SK-N-SH (cell line): ENCODE measurements at regions not wholly inside any gene's neighbourhood (a gene's known extent, or its start where the extent isn't known, plus 50 kb on each side); places are given as distances from the start of the nearest gene placed in this dataset.

Experiments used
- CTCF ChIA-PET: fragments of 300-600, 350-600 bp; formaldehyde crosslinking; extraction: SDS; loops from one replicate; lab custom pipeline; 2021; lab: Yijun Ruan, JAX
- POLR2A ChIA-PET: fragments of 350-600 bp; sonication (Branson Sonifier 250); formaldehyde crosslinking; extraction: SDS; loops from one replicate; lab custom pipeline; 2020; ENCODE audit warnings: antibody characterized with exemption, inconsistent platforms; lab: Yijun Ruan, JAX
- DNase-seq: peaks from one replicate; pipeline ENCODE4 v3.0.0; 2012
- H2AFZ ChIP-seq: fragments of 200-600 bp; sonication (generic); 2 replicates; pipeline ENCODE4 v1.8.1; 2016; ENCODE audit warnings: antibody characterized with exemption, mild to moderate bottlenecking, low read depth
- H3F3A ChIP-seq: fragments of 200-600 bp; sonication (generic); replicated peaks from 2 replicates; pipeline ENCODE3; 2016; ENCODE audit warnings: antibody characterized with exemption, mild to moderate bottlenecking; ENCODE audit not compliant: insufficient read depth
- H3K27ac ChIP-seq, 2 experiments: fragments of 200-500 bp in 1 of 2; fragments of 200-600 bp in 1 of 2; sonication (Bioruptor generic) in 1 of 2; sonication (generic), shearing (Covaris generic) in 1 of 2; 2 replicates each; pipeline versions ENCODE4 v1.5.1 to v1.6.1; 2014 to 2016; ENCODE audit warnings: low read depth in 2 of 2, inconsistent platforms in 1 of 2, low read length in 1 of 2, mild to moderate bottlenecking in 1 of 2, mixed read lengths in 1 of 2
- H3K27me3 ChIP-seq: fragments of 200-600 bp; sonication (generic), shearing (Covaris generic); 2 replicates; pipeline ENCODE4 v1.6.1; 2016; ENCODE audit warnings: mixed run types; ENCODE audit not compliant: insufficient read depth
- H3K36me3 ChIP-seq, 2 experiments: fragments of 200-500 bp in 1 of 2; fragments of 200-600 bp in 1 of 2; sonication (Bioruptor generic) in 1 of 2; sonication (generic) in 1 of 2; replicated peaks in 1 of 2; 2 replicates each; pipeline versions ENCODE3 to v1.5.1; 2014 to 2016; ENCODE audit warnings: low read length in 1 of 2, mild to moderate bottlenecking in 1 of 2; ENCODE audit not compliant: insufficient read depth in 2 of 2, control insufficient read depth in 1 of 2
- H3K4me1 ChIP-seq, 2 experiments: fragments of 200-500 bp in 1 of 2; fragments of 200-600 bp in 1 of 2; sonication (Bioruptor generic) in 1 of 2; sonication (generic), shearing (Covaris generic) in 1 of 2; 2 replicates each; pipeline versions ENCODE4 v1.5.1 to v1.6.1; 2014 to 2016; ENCODE audit warnings: low read depth in 1 of 2, low read length in 1 of 2, mixed run types in 1 of 2; ENCODE audit not compliant: insufficient read depth in 2 of 2, control insufficient read depth in 1 of 2
- H3K4me2 ChIP-seq: fragments of 200-600 bp; sonication (generic), shearing (Covaris generic); 2 replicates; pipeline ENCODE4 v1.6.1; 2017; ENCODE audit warnings: mixed run types
- H3K4me3 ChIP-seq, 2 experiments: fragments of 200-500 bp in 1 of 2; fragments of 200-600 bp in 1 of 2; sonication (Bioruptor generic) in 1 of 2; sonication (generic), shearing (Covaris generic) in 1 of 2; 2 replicates each; pipeline versions ENCODE4 v1.5.1 to v1.8.1; 2014 to 2016; ENCODE audit warnings: low read depth in 2 of 2, inconsistent platforms in 1 of 2, low read length in 1 of 2, mild to moderate bottlenecking in 1 of 2, mixed read lengths in 1 of 2, moderate library complexity in 1 of 2
- H3K79me2 ChIP-seq: fragments of 200-600 bp; sonication (generic); 2 replicates; pipeline ENCODE4 v1.8.1; 2017; ENCODE audit warnings: mild to moderate bottlenecking; ENCODE audit not compliant: insufficient read depth
- H3K9ac ChIP-seq: fragments of 200-600 bp; sonication (generic); 2 replicates; pipeline ENCODE4 v1.6.1; 2017; ENCODE audit warnings: mixed run types
- H3K9me2 ChIP-seq: fragments of 200-600 bp; sonication (generic); 2 replicates; pipeline ENCODE4 v1.6.1; 2017; ENCODE audit warnings: mixed run types
- H3K9me3 ChIP-seq: fragments of 200-600 bp; sonication (generic); 2 replicates; pipeline ENCODE4 v1.6.1; 2017; ENCODE audit warnings: mixed run types, mild to moderate bottlenecking, moderate library complexity
- H4K20me1 ChIP-seq: fragments of 200-600 bp; sonication (generic); 2 replicates; pipeline ENCODE4 v1.6.1; 2017; ENCODE audit warnings: mild to moderate bottlenecking, mixed run types; ENCODE audit not compliant: insufficient read depth
- CHD2 ChIP-seq: fragments of 150-350 bp; IDR thresholded peaks from 2 replicates; pipeline ENCODE4 v1.6.1; 2018; ENCODE audit warnings: low read length; ENCODE audit not compliant: partially characterized antibody
- CTCF ChIP-seq: fragments of 200-600 bp; sonication (generic); IDR thresholded peaks from 2 replicates; pipeline ENCODE4 v1.6.1; 2017; ENCODE audit warnings: antibody characterized with exemption, mild to moderate bottlenecking, moderate library complexity
- EZH2phosphoT487 ChIP-seq: fragments of 200-600 bp; sonication (generic); IDR thresholded peaks from 2 replicates; pipeline ENCODE4 v1.6.1; 2017; ENCODE audit warnings: low read depth, mixed run types, mild to moderate bottlenecking, antibody characterized with exemption, moderate library complexity, borderline replicate concordance
- JUND ChIP-seq: IDR thresholded peaks from 2 replicates; pipeline ENCODE4 v1.4.0; 2012
- MEF2A ChIP-seq: IDR thresholded peaks from 2 replicates; pipeline ENCODE4 v1.4.0; 2012; ENCODE audit warnings: low read depth, borderline replicate concordance
- NFIC ChIP-seq: IDR thresholded peaks from 2 replicates; pipeline ENCODE4 v1.4.0; 2012; ENCODE audit warnings: borderline replicate concordance
- RAD21 ChIP-seq: IDR thresholded peaks from 2 replicates; pipeline ENCODE4 v1.6.1; 2012; ENCODE audit warnings: mild to moderate bottlenecking, low read length
- REST ChIP-seq: IDR thresholded peaks from 2 replicates; pipeline ENCODE4 v1.6.1; 2012; ENCODE audit warnings: mild to moderate bottlenecking, low read depth, low read length, moderate library complexity
- RXRA ChIP-seq: IDR thresholded peaks from 2 replicates; pipeline ENCODE4 v1.4.0; 2012; ENCODE audit warnings: low read depth, mild to moderate bottlenecking, borderline replicate concordance
- SIN3A ChIP-seq: IDR thresholded peaks from 2 replicates; pipeline ENCODE4 v1.6.1; 2012; ENCODE audit warnings: low read depth, mild to moderate bottlenecking, low read length, moderate library complexity, borderline replicate concordance
- TAF1 ChIP-seq: IDR thresholded peaks from 2 replicates; pipeline ENCODE4 v1.6.1; 2012; ENCODE audit warnings: low read depth, mild to moderate bottlenecking, low read length, moderate library complexity, borderline replicate concordance
- ZBTB33 ChIP-seq: IDR thresholded peaks from 2 replicates; pipeline ENCODE4 v1.4.0; 2012; ENCODE audit warnings: low read depth, borderline replicate concordance
- WGBS: methylation state at CpG from one replicate; pipeline ENCODE4 v1.1.6; 2017; ENCODE audit warnings: low lambda C conversion rate; 5-methylcytosine and 5-hydroxymethylcytosine counted together
- TF ChIP-seq, protein P1 (sequence below): IDR thresholded peaks from 2 replicates; pipeline ENCODE4 v1.4.0; 2012; ENCODE audit warnings: low read depth, borderline replicate concordance
- TF ChIP-seq, protein P2 (sequence below): fragments of 150-350 bp; IDR thresholded peaks from 2 replicates; pipeline ENCODE4 v1.6.1; 2016; ENCODE audit warnings: mild to moderate bottlenecking, low read depth, low read length
- TF ChIP-seq, protein P3 (sequence below): IDR thresholded peaks from 2 replicates; pipeline ENCODE4 v1.4.0; 2012; ENCODE audit warnings: low read depth

DNA sequence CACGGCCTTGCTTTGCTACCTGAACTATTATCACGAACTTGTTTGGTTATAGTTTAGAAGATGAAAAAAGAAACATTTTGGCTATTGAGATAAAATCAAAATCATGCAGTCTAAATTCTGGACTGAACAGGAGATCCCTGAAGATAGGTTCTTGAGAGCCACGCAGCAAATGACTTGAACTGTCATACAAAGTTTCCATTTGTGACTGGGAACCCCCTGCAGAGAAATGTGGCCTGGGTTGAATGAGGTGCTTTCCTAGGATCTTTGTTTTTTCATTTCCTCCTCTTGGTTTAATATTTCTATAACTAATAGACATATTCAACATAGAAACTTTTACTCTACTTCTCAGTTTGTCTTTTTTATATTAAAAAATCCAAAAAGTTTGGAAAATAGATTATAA is 184.7 kb upstream of the TRPM3 start:
- H2AFZ ChIP-seq: no peak overlapping the region
- WGBS: 3% methylated on average over 3 of the region's 3 CpGs
- no peaks in the 10 kb centered on the region for H3K9me2 ChIP-seq
- H3K4me2 ChIP-seq: no peak overlapping the region
- no peak overlapping the region for H3K27ac ChIP-seq
- POLR2A ChIA-PET: no interaction called here
- no peaks in the 10 kb centered on the region for H3K79me2 ChIP-seq
- H3F3A ChIP-seq: no peaks in the 10 kb centered on the region
- no peak for DNase-seq
- no peaks in the 10 kb centered on the region for H3K4me1 ChIP-seq
- CTCF ChIA-PET: no interaction called here
- no peaks in the 10 kb centered on the region for H4K20me1 ChIP-seq
- H3K9me3 ChIP-seq: no peaks in the 10 kb centered on the region
- peaks cover 5% of the 10 kb centered on the region; the same call in 1 of the 2 replicates for H3K27me3 ChIP-seq
- no peak overlapping the region for H3K4me3 ChIP-seq
- H3K36me3 ChIP-seq: no peaks in the 10 kb centered on the region
- TF ChIP-seq EZH2phosphoT487 (no peak), CHD2 (no peak), ZBTB33 (no peak), RXRA (no peak), MEF2A (no peak), CTCF (no peak), RAD21 (no peak), REST (no peak), JUND (no peak), SIN3A (no peak), NFIC (no peak), TAF1 (no peak)
- TF ChIP-seq, protein P1, sequence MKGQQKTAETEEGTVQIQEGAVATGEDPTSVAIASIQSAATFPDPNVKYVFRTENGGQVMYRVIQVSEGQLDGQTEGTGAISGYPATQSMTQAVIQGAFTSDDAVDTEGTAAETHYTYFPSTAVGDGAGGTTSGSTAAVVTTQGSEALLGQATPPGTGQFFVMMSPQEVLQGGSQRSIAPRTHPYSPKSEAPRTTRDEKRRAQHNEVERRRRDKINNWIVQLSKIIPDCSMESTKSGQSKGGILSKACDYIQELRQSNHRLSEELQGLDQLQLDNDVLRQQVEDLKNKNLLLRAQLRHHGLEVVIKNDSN: no peak
- TF ChIP-seq, protein P2, sequence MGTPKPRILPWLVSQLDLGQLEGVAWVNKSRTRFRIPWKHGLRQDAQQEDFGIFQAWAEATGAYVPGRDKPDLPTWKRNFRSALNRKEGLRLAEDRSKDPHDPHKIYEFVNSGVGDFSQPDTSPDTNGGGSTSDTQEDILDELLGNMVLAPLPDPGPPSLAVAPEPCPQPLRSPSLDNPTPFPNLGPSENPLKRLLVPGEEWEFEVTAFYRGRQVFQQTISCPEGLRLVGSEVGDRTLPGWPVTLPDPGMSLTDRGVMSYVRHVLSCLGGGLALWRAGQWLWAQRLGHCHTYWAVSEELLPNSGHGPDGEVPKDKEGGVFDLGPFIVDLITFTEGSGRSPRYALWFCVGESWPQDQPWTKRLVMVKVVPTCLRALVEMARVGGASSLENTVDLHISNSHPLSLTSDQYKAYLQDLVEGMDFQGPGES: no peak
- TF ChIP-seq, protein P3, sequence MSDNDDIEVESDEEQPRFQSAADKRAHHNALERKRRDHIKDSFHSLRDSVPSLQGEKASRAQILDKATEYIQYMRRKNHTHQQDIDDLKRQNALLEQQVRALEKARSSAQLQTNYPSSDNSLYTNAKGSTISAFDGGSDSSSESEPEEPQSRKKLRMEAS: no peak
- H3K9ac ChIP-seq: no peak overlapping the region
